Activated B cell treated with CpG ODN at 0.5 μM for 24 hours (primary cell): ENCODE measurements at regions not wholly inside any gene's neighbourhood (a gene's known extent, or its start where the extent isn't known, plus 50 kb on each side); places are given as distances from the start of the nearest gene placed in this dataset.
"Not testable (repeated sequence)": the region's sequence is repeated elsewhere in the genome, so short reads cannot be mapped to it uniquely, and the experiment has no call there.

ENCODE experiments used
- ATAC-seq: fragments of 200-7000 bp; cut with Tn5 transposase; one replicate; pipeline ENCODE4 v1.10.0; 2021; ENCODE audit warnings: low read depth, mild to moderate bottlenecking, moderate library complexity
- CTCF ChIA-PET: fragments of 350-600 bp; sonication (Branson Sonifier 250); formaldehyde crosslinking; loops from one replicate; lab custom pipeline; 2021; ENCODE audit warnings: antibody characterized with exemption; lab: Charles Lee
- POLR2A ChIA-PET: fragments of 350-600 bp; sonication (Branson Sonifier 250); formaldehyde crosslinking; loops from one replicate; lab custom pipeline; 2021; ENCODE audit warnings: antibody characterized with exemption; lab: Charles Lee
- DNase-seq: peaks from one replicate; pipeline ENCODE4 v3.0.0; 2022
- H3K27ac Mint-ChIP-seq: one replicate; pipeline ENCODE4 v1.8.0; 2020; ENCODE audit warnings: mixed read lengths
- H3K27me3 Mint-ChIP-seq: one replicate; pipeline ENCODE4 v1.8.0; 2021; ENCODE audit warnings: mixed read lengths
- H3K36me3 Mint-ChIP-seq: one replicate; pipeline ENCODE4 v1.8.0; 2021; ENCODE audit warnings: low read depth, mixed read lengths
- H3K4me1 Mint-ChIP-seq: one replicate; pipeline ENCODE4 v1.8.0; 2021; ENCODE audit warnings: mixed read lengths
- H3K4me3 Mint-ChIP-seq: one replicate; pipeline ENCODE4 v1.8.0; 2020; ENCODE audit warnings: mild to moderate bottlenecking, mixed read lengths
- H3K9me3 Mint-ChIP-seq: one replicate; pipeline ENCODE4 v1.8.0; 2020; ENCODE audit warnings: mixed read lengths
- CTCF ChIP-seq: fragments of 200-600 bp; IDR thresholded peaks from one replicate; pipeline ENCODE4 v1.8.0; 2022; ENCODE audit warnings: antibody characterized with exemption, mild to moderate bottlenecking
- intact Hi-C: fragments of 100-400 bp; cut with micrococcal nuclease; formaldehyde crosslinking; loops from one replicate; pipeline ENCODE4 v1.15.1; 2024

GRCh38 chr2:47690132-47690531 is 92.8 kb upstream of the MSH6 start:
- Mint-ChIP-seq H3K4me3 (no peak overlapping the region), H3K4me1 (peaks cover 33% of the 10 kb centered on the region), H3K27me3 (no peaks in the 10 kb centered on the region), H3K36me3 (no peaks in the 10 kb centered on the region), H3K27ac (peak overlapping the region; percentile 18), H3K9me3 (peaks cover 5% of the 10 kb centered on the region)
- DNase-seq, result no peak
- no peak for ATAC-seq
- ChIA-PET POLR2A (no interaction called here), CTCF (no interaction called here)
- intact Hi-C loops, result no loop called here
- TF ChIP-seq CTCF, result no peak

- H3K36me3 Mint-ChIP-seq, CTCF ChIA-PET, POLR2A ChIA-PET, ATAC-seq, H3K4me3 Mint-ChIP-seq, H3K27me3 Mint-ChIP-seq, DNase-seq, H3K9me3 Mint-ChIP-seq: not testable (repeated sequence)
- intact Hi-C loops, result loop anchor here (5.0 kb wide), 1 partner anchor 33 kb away; no protein-coding TSS in a partner anchor
- peaks cover 26% of the 10 kb centered on the region for H3K4me1 Mint-ChIP-seq
- peak overlapping the region; percentile 32 for H3K27ac Mint-ChIP-seq
Observed at GRCh38 chr2:47689118-47689517, 93.8 kb upstream of the MSH6 start.

- Mint-ChIP-seq H3K27me3 (no peaks in the 10 kb centered on the region), H3K4me3 (no peak overlapping the region), H3K9me3 (peaks cover 5% of the 10 kb centered on the region), H3K36me3 (no peaks in the 10 kb centered on the region), H3K27ac (peak overlapping the region; percentile 32), H3K4me1 (peaks cover 25% of the 10 kb centered on the region)
- ChIA-PET POLR2A (interaction anchor here (1.3 kb wide), 1 partner anchor 37 kb away, joined by 4 read pairs; no protein-coding TSS in a partner anchor), CTCF (no interaction called here)
- DNase-seq (no peak), ATAC-seq (no peak)
- no peak for TF ChIP-seq CTCF
- intact Hi-C loops, result loop anchor here (5.0 kb wide), 1 partner anchor 34 kb away; no protein-coding TSS in a partner anchor
Observed at GRCh38 chr2:47688561-47688960, 94.4 kb upstream of the MSH6 start.

- Mint-ChIP-seq H3K4me3 (no peak overlapping the region), H3K4me1 (peaks cover 25% of the 10 kb centered on the region), H3K27me3 (no peaks in the 10 kb centered on the region), H3K27ac (no peak overlapping the region), H3K9me3 (peaks cover 5% of the 10 kb centered on the region), H3K36me3 (no peaks in the 10 kb centered on the region)
- ATAC-seq (no peak), DNase-seq (no peak)
- ChIA-PET POLR2A (interaction anchor here (1.3 kb wide), 1 partner anchor 37 kb away, joined by 4 read pairs; no protein-coding TSS in a partner anchor), CTCF (no interaction called here)
- TF ChIP-seq CTCF, result no peak
- intact Hi-C loops, result loop anchor here (5.0 kb wide), 1 partner anchor 34 kb away; no protein-coding TSS in a partner anchor
Observed at GRCh38 chr2:47687856-47688255, 95.1 kb upstream of the MSH6 start.

- DNase-seq (no peak), ATAC-seq (no peak)
- Mint-ChIP-seq H3K9me3 (peaks cover 5% of the 10 kb centered on the region), H3K4me3 (no peak overlapping the region), H3K27ac (no peak overlapping the region), H3K4me1 (peaks cover 21% of the 10 kb centered on the region), H3K36me3 (no peaks in the 10 kb centered on the region), H3K27me3 (no peaks in the 10 kb centered on the region)
- ChIA-PET CTCF (interaction anchor here (1.2 kb wide), 1 partner anchor 81 kb away, joined by 7 read pairs; no protein-coding TSS in a partner anchor), POLR2A (no interaction called here)
- intact Hi-C loops, result loop anchor here (5.0 kb wide), 1 partner anchor 36 kb away; no protein-coding TSS in a partner anchor
- TF ChIP-seq CTCF, result no peak
Observed at GRCh38 chr2:47686018-47686417, 96.9 kb upstream of the MSH6 start.
